Neural cell (in vitro differentiated cells): ENCODE measurements at regions not wholly inside any gene's neighbourhood (a gene's known extent, or its start where the extent isn't known, plus 50 kb on each side); places are given as distances from the start of the nearest gene placed in this dataset.

Experiments
- H2AFZ ChIP-seq: fragments of 200-600, 300-800 bp; sonication (generic), shearing (Covaris generic); 2 replicates; pipeline ENCODE4 v1.6.0; 2014; ENCODE audit warnings: low read depth, mild to moderate bottlenecking, antibody characterized with exemption, low read length, moderate library complexity
- H3F3A ChIP-seq: fragments of 200-600 bp; shearing (Covaris generic); 2 replicates; pipeline ENCODE4 v1.6.1; 2016; ENCODE audit warnings: mild to moderate bottlenecking, moderate library complexity, mixed read lengths, antibody characterized with exemption, low read length; ENCODE audit not compliant: insufficient read depth, poor library complexity, severe bottlenecking
- H3K27ac ChIP-seq: fragments of 200-600, 300-800 bp; sonication (generic), shearing (Covaris generic); 2 replicates; pipeline ENCODE4 v1.5.1; 2014; ENCODE audit warnings: mild to moderate bottlenecking, low read length, moderate library complexity
- H3K27me3 ChIP-seq: fragments of 300-800, 200-600 bp; sonication (generic), shearing (Covaris generic); 2 replicates; pipeline ENCODE4 v1.6.0; 2014; ENCODE audit warnings: mild to moderate bottlenecking, low read depth, low read length, moderate library complexity; ENCODE audit not compliant: insufficient read depth
- H3K36me3 ChIP-seq: fragments of 300-800, 200-600 bp; sonication (generic), shearing (Covaris generic); 2 replicates; pipeline ENCODE4 v1.5.1; 2014; ENCODE audit warnings: mild to moderate bottlenecking, antibody characterized with exemption, low read length, moderate library complexity; ENCODE audit not compliant: insufficient read depth
- H3K4me2 ChIP-seq: fragments of 300-800, 200-600 bp; sonication (generic), shearing (Covaris generic); 2 replicates; pipeline ENCODE4 v1.6.0; 2014; ENCODE audit warnings: mild to moderate bottlenecking, low read length
- H3K4me3 ChIP-seq: fragments of 300-800, 200-600 bp; sonication (generic), shearing (Covaris generic); 2 replicates; pipeline ENCODE4 v1.5.1; 2014; ENCODE audit warnings: mild to moderate bottlenecking, low read length, moderate library complexity
- H3K79me2 ChIP-seq: fragments of 200-600 bp; shearing (Covaris generic); replicated peaks from 2 replicates; pipeline ENCODE4 v1.6.0; 2014; ENCODE audit warnings: mild to moderate bottlenecking, low read length, moderate library complexity; ENCODE audit not compliant: insufficient read depth
- H3K9ac ChIP-seq: fragments of 300-800, 200-600 bp; sonication (generic), shearing (Covaris generic); 2 replicates; pipeline ENCODE4 v1.6.1; 2016; ENCODE audit warnings: mild to moderate bottlenecking, low read length, mixed read lengths
- H3K9me2 ChIP-seq: fragments of 200-600 bp; shearing (Covaris generic); 2 replicates; pipeline ENCODE4 v1.6.1; 2016; ENCODE audit warnings: mild to moderate bottlenecking, low read length, mixed read lengths; ENCODE audit not compliant: insufficient read depth
- H3K9me3 ChIP-seq: fragments of 200-600, 300-800 bp; sonication (generic), shearing (Covaris generic); 2 replicates; pipeline ENCODE4 v1.6.1; 2016; ENCODE audit warnings: mild to moderate bottlenecking, mixed run types, low read length, moderate library complexity, mixed read lengths
- H4K20me1 ChIP-seq: fragments of 200-600 bp; shearing (Covaris generic); 2 replicates; pipeline ENCODE4 v1.6.1; 2016; ENCODE audit warnings: mild to moderate bottlenecking, mixed run types; ENCODE audit not compliant: insufficient read depth
- EP300 ChIP-seq: fragments of 450-650 bp; conservative IDR thresholded peaks from 2 replicates; pipeline ENCODE4 v1.6.1; 2014; ENCODE audit warnings: antibody characterized with exemption, mild to moderate bottlenecking, moderate library complexity; ENCODE audit not compliant: poor library complexity, severe bottlenecking
- EZH2 ChIP-seq: fragments of 200-600, 300-800 bp; shearing (Covaris generic), sonication (generic); IDR thresholded peaks from 2 replicates; pipeline ENCODE4 v1.6.1; 2014; ENCODE audit warnings: antibody characterized with exemption, low read length, borderline replicate concordance, mild to moderate bottlenecking; ENCODE audit not compliant: insufficient read depth, poor library complexity, severe bottlenecking
- MXI1 ChIP-seq: fragments of 450-650 bp; conservative IDR thresholded peaks from 2 replicates; pipeline ENCODE4 v1.6.1; 2014; ENCODE audit warnings: antibody characterized with exemption, mild to moderate bottlenecking; ENCODE audit not compliant: poor library complexity, severe bottlenecking
- POLR2AphosphoS5 ChIP-seq: IDR thresholded peaks from 2 replicates; pipeline ENCODE4 v1.6.1; 2012
- RAD21 ChIP-seq: fragments of 450-650 bp; conservative IDR thresholded peaks from 2 replicates; pipeline ENCODE4 v1.6.1; 2014; ENCODE audit warnings: antibody characterized with exemption, mild to moderate bottlenecking, moderate library complexity
- SMC3 ChIP-seq: fragments of 450-650 bp; conservative IDR thresholded peaks from 2 replicates; pipeline ENCODE4 v1.6.1; 2014; ENCODE audit warnings: antibody characterized with exemption, mild to moderate bottlenecking, moderate library complexity; ENCODE audit not compliant: poor library complexity
- TAF1 ChIP-seq: IDR thresholded peaks from 2 replicates; pipeline ENCODE4 v1.6.1; 2012; ENCODE audit warnings: low read depth
- TF ChIP-seq, protein P1 (sequence below): IDR thresholded peaks from 2 replicates; pipeline ENCODE4 v1.6.1; 2012; ENCODE audit warnings: borderline replicate concordance
- TF ChIP-seq, protein P2 (sequence below): fragments of 450-650 bp; IDR thresholded peaks from 2 replicates; pipeline ENCODE4 v1.5.1; 2014; ENCODE audit warnings: antibody characterized with exemption, mild to moderate bottlenecking, moderate library complexity; ENCODE audit not compliant: poor library complexity, severe bottlenecking

DNA sequence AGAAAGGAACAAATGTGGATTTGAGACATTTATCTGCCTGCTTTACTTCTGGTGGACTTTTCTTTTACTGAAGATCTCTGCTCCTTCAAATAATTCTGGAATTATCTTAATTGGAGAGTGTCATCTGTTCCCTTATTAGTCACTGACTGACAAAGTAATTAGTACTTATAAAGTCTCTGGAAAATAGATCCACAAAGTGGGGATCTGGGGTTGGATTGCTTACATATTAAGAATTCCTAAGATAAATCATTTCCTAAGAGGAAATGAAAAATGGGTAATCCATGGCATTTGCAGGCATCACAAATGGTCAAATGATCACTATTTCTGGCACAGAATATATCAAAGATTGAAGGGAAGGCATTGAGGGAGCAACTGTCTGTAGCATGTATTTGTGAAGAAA lies 137.4 kb upstream of the SLITRK5 start:
- no peak overlapping the region for H2AFZ ChIP-seq
- no peak for TF ChIP-seq TAF1
- TF ChIP-seq EP300: no peak
- no peak for TF ChIP-seq SMC3
- TF ChIP-seq, protein P1, sequence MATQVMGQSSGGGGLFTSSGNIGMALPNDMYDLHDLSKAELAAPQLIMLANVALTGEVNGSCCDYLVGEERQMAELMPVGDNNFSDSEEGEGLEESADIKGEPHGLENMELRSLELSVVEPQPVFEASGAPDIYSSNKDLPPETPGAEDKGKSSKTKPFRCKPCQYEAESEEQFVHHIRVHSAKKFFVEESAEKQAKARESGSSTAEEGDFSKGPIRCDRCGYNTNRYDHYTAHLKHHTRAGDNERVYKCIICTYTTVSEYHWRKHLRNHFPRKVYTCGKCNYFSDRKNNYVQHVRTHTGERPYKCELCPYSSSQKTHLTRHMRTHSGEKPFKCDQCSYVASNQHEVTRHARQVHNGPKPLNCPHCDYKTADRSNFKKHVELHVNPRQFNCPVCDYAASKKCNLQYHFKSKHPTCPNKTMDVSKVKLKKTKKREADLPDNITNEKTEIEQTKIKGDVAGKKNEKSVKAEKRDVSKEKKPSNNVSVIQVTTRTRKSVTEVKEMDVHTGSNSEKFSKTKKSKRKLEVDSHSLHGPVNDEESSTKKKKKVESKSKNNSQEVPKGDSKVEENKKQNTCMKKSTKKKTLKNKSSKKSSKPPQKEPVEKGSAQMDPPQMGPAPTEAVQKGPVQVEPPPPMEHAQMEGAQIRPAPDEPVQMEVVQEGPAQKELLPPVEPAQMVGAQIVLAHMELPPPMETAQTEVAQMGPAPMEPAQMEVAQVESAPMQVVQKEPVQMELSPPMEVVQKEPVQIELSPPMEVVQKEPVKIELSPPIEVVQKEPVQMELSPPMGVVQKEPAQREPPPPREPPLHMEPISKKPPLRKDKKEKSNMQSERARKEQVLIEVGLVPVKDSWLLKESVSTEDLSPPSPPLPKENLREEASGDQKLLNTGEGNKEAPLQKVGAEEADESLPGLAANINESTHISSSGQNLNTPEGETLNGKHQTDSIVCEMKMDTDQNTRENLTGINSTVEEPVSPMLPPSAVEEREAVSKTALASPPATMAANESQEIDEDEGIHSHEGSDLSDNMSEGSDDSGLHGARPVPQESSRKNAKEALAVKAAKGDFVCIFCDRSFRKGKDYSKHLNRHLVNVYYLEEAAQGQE: no peak
- TF ChIP-seq MXI1: no peak
- no peak for TF ChIP-seq EZH2
- TF ChIP-seq POLR2AphosphoS5: no peak
- no peak for TF ChIP-seq RAD21
- TF ChIP-seq, protein P2, sequence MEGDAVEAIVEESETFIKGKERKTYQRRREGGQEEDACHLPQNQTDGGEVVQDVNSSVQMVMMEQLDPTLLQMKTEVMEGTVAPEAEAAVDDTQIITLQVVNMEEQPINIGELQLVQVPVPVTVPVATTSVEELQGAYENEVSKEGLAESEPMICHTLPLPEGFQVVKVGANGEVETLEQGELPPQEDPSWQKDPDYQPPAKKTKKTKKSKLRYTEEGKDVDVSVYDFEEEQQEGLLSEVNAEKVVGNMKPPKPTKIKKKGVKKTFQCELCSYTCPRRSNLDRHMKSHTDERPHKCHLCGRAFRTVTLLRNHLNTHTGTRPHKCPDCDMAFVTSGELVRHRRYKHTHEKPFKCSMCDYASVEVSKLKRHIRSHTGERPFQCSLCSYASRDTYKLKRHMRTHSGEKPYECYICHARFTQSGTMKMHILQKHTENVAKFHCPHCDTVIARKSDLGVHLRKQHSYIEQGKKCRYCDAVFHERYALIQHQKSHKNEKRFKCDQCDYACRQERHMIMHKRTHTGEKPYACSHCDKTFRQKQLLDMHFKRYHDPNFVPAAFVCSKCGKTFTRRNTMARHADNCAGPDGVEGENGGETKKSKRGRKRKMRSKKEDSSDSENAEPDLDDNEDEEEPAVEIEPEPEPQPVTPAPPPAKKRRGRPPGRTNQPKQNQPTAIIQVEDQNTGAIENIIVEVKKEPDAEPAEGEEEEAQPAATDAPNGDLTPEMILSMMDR: no peak
- no peaks in the 10 kb centered on the region for H3K9me2 ChIP-seq
- H3K27ac ChIP-seq: no peak overlapping the region
- no peak overlapping the region for H3K4me3 ChIP-seq
- no peaks in the 10 kb centered on the region for H3K9me3 ChIP-seq
- no peaks in the 10 kb centered on the region for H3K27me3 ChIP-seq
- no peak overlapping the region for H3K4me2 ChIP-seq
- no peaks in the 10 kb centered on the region for H3K79me2 ChIP-seq
- H3K9ac ChIP-seq: no peak overlapping the region
- no peaks in the 10 kb centered on the region for H3K36me3 ChIP-seq
- H3F3A ChIP-seq: no peaks in the 10 kb centered on the region
- H4K20me1 ChIP-seq: no peaks in the 10 kb centered on the region

DNA sequence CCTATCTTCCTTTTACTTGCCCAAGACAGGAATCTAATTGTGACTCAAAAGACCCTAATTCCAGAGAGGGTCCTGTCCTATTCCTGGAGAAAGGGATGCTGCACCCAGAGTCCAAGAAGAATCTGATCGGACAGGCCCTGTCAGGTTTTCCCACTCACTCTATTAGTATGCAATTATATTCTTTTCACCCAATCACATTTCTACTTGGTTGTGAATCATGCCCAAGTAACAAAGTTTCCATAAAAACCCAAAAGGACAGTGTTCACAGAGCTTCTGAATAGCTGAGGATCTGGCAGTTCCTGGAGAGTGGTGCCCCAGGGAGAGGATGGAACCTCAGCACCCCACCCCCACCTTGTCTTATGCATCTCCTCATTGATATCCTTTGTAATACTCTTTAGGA lies 135.3 kb upstream of the SLITRK5 start:
- Histone ChIP-seq H3K9ac (no peak overlapping the region), H2AFZ (no peak overlapping the region), H4K20me1 (no peaks in the 10 kb centered on the region), H3K4me3 (no peak overlapping the region), H3K9me2 (no peaks in the 10 kb centered on the region), H3K9me3 (no peaks in the 10 kb centered on the region), H3K36me3 (no peaks in the 10 kb centered on the region), H3K27ac (no peak overlapping the region), H3K27me3 (no peaks in the 10 kb centered on the region), H3K79me2 (no peaks in the 10 kb centered on the region), H3K4me2 (no peak overlapping the region), H3F3A (no peaks in the 10 kb centered on the region)
- TF ChIP-seq SMC3: no peak
- no peak for TF ChIP-seq MXI1
- no peak for TF ChIP-seq EP300
- TF ChIP-seq TAF1: no peak
- TF ChIP-seq POLR2AphosphoS5: no peak
- TF ChIP-seq EZH2: no peak
- TF ChIP-seq RAD21: no peak
- TF ChIP-seq, protein P2: no peak
- TF ChIP-seq, protein P1: no peak
